Stimulated activated CD4-positive, alpha-beta T cell treated with anti-CD3 and anti-CD28 coated beads, Interleukin-1b, Interleukin-23, amount 100 ng/mL, for 48 hours (primary cell): ENCODE measurements at regions not wholly inside any gene's neighbourhood (a gene's known extent, or its start where the extent isn't known, plus 50 kb on each side); places are given as distances from the start of the nearest gene placed in this dataset.

Experiments
- DNase-seq: peaks from one replicate; pipeline ENCODE4 v3.0.0-alpha.2; 2020

DNA sequence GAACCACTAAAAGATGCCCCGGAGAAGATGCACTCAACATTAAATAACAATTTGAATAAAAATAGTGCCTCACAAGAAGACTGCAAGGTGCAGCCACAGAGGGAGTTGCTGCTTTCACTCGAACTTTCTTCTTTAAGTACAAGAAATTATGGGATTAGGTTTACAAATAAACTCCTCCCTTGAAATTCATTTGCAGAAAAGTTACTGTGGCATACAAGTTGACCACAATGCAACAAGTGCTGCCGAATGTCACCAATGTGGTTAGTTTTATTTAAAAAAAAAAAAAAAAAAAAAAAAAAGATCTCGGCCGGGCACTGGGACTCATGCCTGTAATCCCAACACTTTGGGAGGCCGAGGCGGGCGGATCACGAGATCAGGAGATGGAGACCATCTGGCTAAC lies 76.8 kb upstream of the RAB4A start:
- no peak for DNase-seq

DNA sequence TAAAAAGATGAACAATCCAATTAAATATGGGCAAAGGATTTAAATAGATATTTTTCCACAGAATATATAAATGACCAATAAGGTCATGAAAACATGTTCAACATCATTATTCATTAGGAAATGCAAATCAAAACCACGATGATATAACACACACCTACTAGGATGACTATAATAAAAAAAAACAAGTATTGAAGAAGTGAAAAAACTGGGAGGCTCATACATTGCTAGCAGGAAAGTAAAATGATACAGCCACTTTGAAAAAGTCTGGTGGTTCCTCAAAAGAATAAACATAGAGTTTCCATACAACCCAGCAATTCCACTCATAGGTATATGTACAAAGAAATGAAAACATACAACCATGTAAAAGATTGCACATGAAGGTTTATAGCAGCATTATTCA lies 75.7 kb upstream of the RAB4A start:
- DNase-seq: no peak

GRCh38 chr1:229196404-229197264 lies 74.3 kb upstream of the RAB4A start:
- DNase-seq: no peak

GRCh38 chr1:229197265-229197585 lies 73.7 kb upstream of the RAB4A start:
- no peak for DNase-seq

- DNase-seq: no peak
Observed at GRCh38 chr1:229199261-229200243, 71.4 kb upstream of the RAB4A start.

GRCh38 chr1:229203030-229203751 lies 67.7 kb upstream of the RAB4A start:
- no peak for DNase-seq

DNA sequence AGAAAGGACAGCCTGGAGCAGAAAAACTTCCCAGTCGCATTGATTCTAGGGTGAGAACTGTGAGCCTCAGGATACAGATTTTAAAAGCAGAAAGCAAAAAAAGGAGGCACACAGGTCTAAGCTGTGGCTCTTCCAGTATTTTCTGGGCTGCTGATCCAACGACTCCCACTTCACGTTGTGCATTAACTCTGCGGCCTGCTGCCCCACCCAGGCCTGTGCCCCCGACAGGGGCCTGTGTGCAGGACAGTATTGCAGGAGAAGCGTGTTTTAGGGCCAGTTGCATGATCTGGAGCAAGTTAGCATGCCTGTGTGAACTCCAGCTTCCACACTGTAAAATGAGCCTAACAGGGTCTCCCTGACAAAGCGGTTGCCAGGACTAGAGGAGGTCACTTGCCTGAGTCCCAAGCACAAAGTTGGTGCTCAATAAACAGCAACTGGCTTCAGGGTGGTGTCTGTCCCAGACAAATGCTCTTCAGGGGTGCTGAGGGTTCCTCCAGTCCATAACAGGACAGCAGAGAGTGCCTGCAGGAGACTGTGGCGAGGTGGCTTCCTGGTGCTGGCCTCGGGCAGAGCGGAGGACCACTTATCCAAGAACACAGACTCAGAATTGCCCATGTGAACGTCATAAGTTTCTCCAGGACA lies 66.8 kb upstream of the RAB4A start:
- no peak for DNase-seq

GRCh38 chr1:229204921-229205777 lies 65.8 kb upstream of the RAB4A start:
- DNase-seq: no peak

GRCh38 chr1:229205854-229206253 lies 65.1 kb upstream of the RAB4A start:
- DNase-seq: no peak

DNA sequence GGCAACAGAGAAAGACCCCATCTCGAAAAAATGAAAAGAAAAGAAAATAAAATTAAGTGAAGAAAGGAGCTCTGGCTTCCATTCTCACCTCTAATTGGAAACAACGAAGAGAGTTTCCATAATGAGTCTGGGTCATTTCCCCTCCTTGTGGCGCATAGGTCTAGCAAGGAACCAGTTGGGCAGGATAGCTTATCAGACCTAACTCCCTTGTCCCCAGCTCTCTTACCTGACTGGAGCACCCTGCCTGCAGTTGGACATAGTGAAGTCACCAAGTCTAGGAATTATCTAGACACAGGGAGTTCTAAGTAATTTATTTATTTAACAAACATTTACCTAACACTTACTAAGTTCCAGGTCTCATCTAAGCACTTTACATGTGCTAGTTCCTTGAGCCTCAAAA lies 63.0 kb upstream of the RAB4A start:
- DNase-seq: no peak

GRCh38 chr1:229208481-229208880 lies 62.4 kb upstream of the RAB4A start:
- no peak for DNase-seq

GRCh38 chr1:229209386-229209785 lies 61.5 kb upstream of the RAB4A start:
- DNase-seq: peak; percentile 20

- DNase-seq: no peak
Observed at GRCh38 chr1:229209816-229210215, 61.1 kb upstream of the RAB4A start.

- DNase-seq: no peak
Observed at GRCh38 chr1:229210844-229211243, 60.1 kb upstream of the RAB4A start.

GRCh38 chr1:229213797-229214196 lies 57.1 kb upstream of the RAB4A start:
- no peak for DNase-seq

- peak; percentile 16 for DNase-seq
Observed at GRCh38 chr1:229217716-229218115, 53.2 kb upstream of the RAB4A start.

DNA sequence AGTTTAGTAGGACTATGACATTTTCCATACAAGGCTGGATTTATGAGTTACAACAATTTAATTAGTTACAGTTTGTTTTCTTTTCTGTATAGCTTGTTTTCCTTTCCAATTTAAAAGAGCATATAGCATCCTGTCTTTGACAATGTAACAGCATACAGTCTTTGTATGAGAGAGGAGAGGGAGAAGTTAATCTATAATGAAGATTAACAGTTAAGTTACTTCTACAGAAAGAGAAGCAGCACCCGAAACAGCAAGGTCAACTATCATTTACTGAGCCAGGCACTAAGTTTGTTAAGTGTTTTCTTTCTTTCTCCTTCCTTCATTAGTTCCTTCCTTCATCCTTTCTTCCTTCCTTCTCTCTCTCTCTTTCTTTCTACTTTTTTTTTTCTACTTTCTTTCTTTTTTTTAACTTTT lies 52.3 kb upstream of the RAB4A start:
- DNase-seq: no peak

DNA sequence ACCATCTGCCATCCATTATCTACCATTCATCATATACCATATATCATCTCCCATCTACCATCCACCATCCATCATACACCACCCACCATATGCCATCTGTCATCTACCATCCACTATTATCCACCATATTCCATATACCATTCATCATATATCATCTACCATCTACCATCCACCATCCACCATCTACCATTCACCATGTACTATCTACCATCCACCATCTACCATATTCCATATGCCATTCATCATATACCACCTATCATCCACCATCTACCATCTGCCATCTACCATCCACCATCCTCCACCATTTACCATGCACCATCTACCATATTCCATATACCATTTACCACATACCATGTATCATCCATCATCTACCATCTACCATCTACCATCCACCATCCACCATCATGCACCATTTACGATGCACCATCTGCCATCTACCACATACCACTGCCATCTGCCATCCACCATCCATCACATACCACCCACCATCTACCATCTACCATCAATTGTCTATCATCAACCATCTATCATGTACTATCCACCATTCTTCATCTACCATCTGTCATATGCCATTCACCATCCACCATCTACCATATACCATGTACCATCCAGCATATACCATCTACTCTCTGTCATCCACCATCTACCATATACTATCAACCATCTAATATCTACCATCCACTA lies 50.6 kb upstream of the RAB4A start:
- no peak for DNase-seq

DNA sequence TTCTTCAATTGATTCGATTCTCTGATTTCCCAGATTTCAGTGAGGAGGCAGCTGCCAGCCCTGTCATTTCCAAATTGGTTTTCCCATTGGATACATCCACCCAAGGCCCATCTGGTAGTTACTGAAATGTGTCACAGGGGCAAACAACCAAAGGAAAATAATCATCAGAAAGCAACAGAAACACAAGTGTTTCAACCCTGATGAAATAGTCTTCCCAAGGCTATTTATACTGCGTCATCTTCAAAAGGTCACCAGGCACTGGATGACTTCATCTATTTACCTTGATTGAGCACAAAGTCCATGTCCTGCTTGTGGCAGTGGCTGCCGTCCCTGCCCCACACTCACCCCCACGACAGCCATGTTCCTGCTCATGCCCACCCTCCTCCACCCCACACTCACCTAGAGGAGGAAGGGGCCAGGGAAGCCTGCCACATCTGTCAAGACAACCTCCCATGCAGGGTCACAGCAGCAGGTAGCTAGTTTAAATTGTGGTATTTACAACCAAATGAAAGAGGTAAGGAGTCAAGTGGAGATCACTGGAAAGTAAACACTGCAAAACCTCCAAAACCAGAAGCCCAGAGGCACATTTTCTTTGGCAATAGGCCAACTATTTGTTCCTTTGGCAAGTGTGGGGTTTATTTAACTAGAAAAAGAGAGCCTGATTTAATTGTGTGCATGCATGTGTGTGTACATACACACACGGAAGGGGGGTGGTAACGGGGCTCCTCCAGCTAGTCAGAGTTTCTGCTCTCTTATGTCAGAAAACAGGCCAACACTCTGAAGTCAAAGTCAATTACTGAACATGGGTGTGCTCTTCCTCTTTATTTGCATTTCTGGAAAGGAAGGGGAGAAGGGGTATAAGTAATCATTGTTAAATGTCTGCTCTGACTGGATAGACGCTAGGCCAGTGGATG lies 49.5 kb upstream of the RAB4A start:
- no peak for DNase-seq
